Activated CD4-positive, alpha-beta memory T cell treated with anti-CD3 and anti-CD28 coated beads, Interleukin-2, amount 10 ng/mL, durations not matched to agents 7 days and 5 days (primary cell): ENCODE measurements at regions not wholly inside any gene's neighbourhood (a gene's known extent, or its start where the extent isn't known, plus 50 kb on each side); places are given as distances from the start of the nearest gene placed in this dataset.

ENCODE experiments used
- CTCF ChIA-PET: fragments of 350-600 bp; sonication (Branson Sonifier 250); formaldehyde crosslinking; loops from one replicate; lab custom pipeline; 2021; ENCODE audit warnings: antibody characterized with exemption, inconsistent platforms; lab: Charles Lee
- POLR2A ChIA-PET: fragments of 350-600 bp; sonication (Branson Sonifier 250); formaldehyde crosslinking; loops from one replicate; lab custom pipeline; 2021; ENCODE audit warnings: antibody characterized with exemption; lab: Charles Lee
- DNase-seq: peaks from one replicate; pipeline ENCODE4 v3.0.0-alpha.2; 2020
- H3K27ac Mint-ChIP-seq: one replicate; pipeline ENCODE4 v1.8.0; 2021; ENCODE audit warnings: mild to moderate bottlenecking, mixed read lengths
- H3K27me3 Mint-ChIP-seq: one replicate; pipeline ENCODE4 v1.8.0; 2021; ENCODE audit warnings: mixed read lengths
- H3K36me3 Mint-ChIP-seq: one replicate; pipeline ENCODE4 v1.8.0; 2021; ENCODE audit warnings: low read depth, mixed read lengths
- H3K4me1 Mint-ChIP-seq: one replicate; pipeline ENCODE4 v1.8.0; 2021; ENCODE audit warnings: mixed read lengths
- H3K4me3 Mint-ChIP-seq: one replicate; pipeline ENCODE4 v1.8.0; 2021; ENCODE audit warnings: mild to moderate bottlenecking, mixed read lengths
- H3K9me3 Mint-ChIP-seq: one replicate; pipeline ENCODE4 v1.8.0; 2021; ENCODE audit warnings: mixed read lengths

DNA sequence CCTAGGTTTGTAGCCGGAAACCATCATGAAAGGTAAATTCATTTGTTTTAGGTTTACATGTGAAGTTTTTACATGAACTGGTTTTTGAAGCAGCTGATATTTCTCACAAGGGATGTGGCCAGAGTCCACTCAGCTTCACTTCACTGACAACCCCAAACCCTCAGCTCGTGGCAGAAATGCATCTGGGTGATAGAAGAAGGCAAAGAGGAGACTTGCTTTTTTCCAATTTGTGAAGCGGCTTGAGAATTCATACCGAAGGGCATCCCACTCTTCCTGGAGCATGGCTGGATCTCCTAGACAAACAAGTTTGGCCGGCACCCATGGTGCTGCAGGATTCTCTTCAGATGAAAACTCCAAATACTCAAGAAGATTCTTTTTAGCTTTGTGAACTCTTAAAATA, 392.8 kb upstream of the CNR1 start:
- DNase-seq, result no peak
- H3K4me3 Mint-ChIP-seq, result no peak overlapping the region
- no peaks in the 10 kb centered on the region for H3K27me3 Mint-ChIP-seq
- no peak overlapping the region for H3K27ac Mint-ChIP-seq
- ChIA-PET POLR2A (no interaction called here), CTCF (no interaction called here)
- no peaks in the 10 kb centered on the region for H3K4me1 Mint-ChIP-seq
- no peaks in the 10 kb centered on the region for H3K9me3 Mint-ChIP-seq
- no peaks in the 10 kb centered on the region for H3K36me3 Mint-ChIP-seq

DNA sequence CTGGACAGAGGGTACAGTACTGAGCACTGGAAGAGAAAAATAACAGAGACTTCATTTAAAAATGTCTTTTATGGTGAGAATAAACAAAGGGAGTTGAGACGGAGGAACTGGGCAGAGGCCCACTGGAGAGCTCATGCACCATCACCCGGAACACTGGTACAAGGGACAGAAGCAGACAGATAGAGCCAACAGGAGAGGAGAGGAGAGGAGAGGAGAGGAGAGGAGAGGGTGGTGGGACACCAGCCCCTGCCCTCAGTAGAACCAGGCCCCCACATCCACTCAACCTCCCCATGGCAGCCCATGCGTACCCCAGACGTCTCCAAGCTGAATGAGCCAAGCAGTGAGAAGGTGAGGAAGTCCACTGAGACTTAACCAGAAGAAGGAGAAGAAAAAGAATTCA, 390.5 kb upstream of the CNR1 start:
- Mint-ChIP-seq H3K36me3 (no peaks in the 10 kb centered on the region), H3K4me3 (no peak overlapping the region), H3K27ac (no peak overlapping the region), H3K4me1 (no peaks in the 10 kb centered on the region), H3K9me3 (no peaks in the 10 kb centered on the region), H3K27me3 (no peaks in the 10 kb centered on the region)
- no peak for DNase-seq
- ChIA-PET POLR2A (no interaction called here), CTCF (no interaction called here)

GRCh38 chr6:88548891-88549505, 382.9 kb upstream of the CNR1 start:
- Mint-ChIP-seq H3K4me1 (no peaks in the 10 kb centered on the region), H3K4me3 (no peak overlapping the region), H3K27me3 (no peaks in the 10 kb centered on the region), H3K36me3 (no peaks in the 10 kb centered on the region), H3K27ac (no peak overlapping the region), H3K9me3 (no peaks in the 10 kb centered on the region)
- no peak for DNase-seq
- ChIA-PET CTCF (no interaction called here), POLR2A (no interaction called here)

- CTCF ChIA-PET, result no interaction called here
- Mint-ChIP-seq H3K4me1 (no peaks in the 10 kb centered on the region), H3K27me3 (no peaks in the 10 kb centered on the region), H3K36me3 (no peaks in the 10 kb centered on the region), H3K4me3 (no peak overlapping the region), H3K27ac (no peak overlapping the region), H3K9me3 (no peaks in the 10 kb centered on the region)
- POLR2A ChIA-PET, result no interaction called here
- no peak for DNase-seq
These were observed 381.6 kb upstream of the CNR1 start for GRCh38 chr6:88547768-88548167.

GRCh38 chr6:88545991-88546390, 379.8 kb upstream of the CNR1 start:
- no peaks in the 10 kb centered on the region for H3K27me3 Mint-ChIP-seq
- DNase-seq, result no peak
- no peaks in the 10 kb centered on the region for H3K9me3 Mint-ChIP-seq
- H3K36me3 Mint-ChIP-seq, result no peaks in the 10 kb centered on the region
- H3K27ac Mint-ChIP-seq, result no peak overlapping the region
- ChIA-PET POLR2A (no interaction called here), CTCF (no interaction called here)
- no peak overlapping the region for H3K4me3 Mint-ChIP-seq
- no peaks in the 10 kb centered on the region for H3K4me1 Mint-ChIP-seq

- Mint-ChIP-seq H3K4me1 (no peaks in the 10 kb centered on the region), H3K27ac (no peak overlapping the region), H3K4me3 (no peak overlapping the region), H3K36me3 (no peaks in the 10 kb centered on the region), H3K27me3 (no peaks in the 10 kb centered on the region), H3K9me3 (no peaks in the 10 kb centered on the region)
- ChIA-PET POLR2A (no interaction called here), CTCF (no interaction called here)
- DNase-seq, result no peak
These were observed 379.0 kb upstream of the CNR1 start for GRCh38 chr6:88544986-88545612.

DNA sequence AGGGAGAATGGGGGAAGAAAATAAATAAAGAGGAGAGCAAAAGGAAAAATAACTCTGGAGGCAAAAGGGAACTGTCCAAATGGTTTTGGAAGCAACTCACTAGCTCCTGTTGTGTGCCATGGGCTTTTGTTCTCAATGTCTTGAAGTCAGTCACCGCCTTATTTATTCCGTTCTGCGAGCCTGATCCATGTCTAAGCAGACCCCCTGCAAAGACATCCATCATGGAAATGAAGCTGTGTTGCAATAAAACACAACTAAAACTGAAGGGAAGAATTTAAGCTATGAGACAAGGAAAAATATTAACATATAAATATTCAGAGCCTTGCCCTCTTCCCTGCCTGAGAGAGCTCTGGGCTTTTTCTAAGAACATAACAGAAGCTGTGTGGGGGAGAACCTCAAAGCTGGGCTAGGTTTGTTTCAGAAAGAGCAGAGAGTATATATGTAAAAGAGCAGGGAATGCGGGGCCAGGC, 373.2 kb upstream of the CNR1 start:
- no peak overlapping the region for H3K27ac Mint-ChIP-seq
- no peaks in the 10 kb centered on the region for H3K9me3 Mint-ChIP-seq
- H3K4me1 Mint-ChIP-seq, result no peaks in the 10 kb centered on the region
- no peaks in the 10 kb centered on the region for H3K36me3 Mint-ChIP-seq
- POLR2A ChIA-PET, result no interaction called here
- CTCF ChIA-PET, result no interaction called here
- peaks cover 2% of the 10 kb centered on the region for H3K27me3 Mint-ChIP-seq
- DNase-seq, result no peak
- H3K4me3 Mint-ChIP-seq, result no peak overlapping the region

DNA sequence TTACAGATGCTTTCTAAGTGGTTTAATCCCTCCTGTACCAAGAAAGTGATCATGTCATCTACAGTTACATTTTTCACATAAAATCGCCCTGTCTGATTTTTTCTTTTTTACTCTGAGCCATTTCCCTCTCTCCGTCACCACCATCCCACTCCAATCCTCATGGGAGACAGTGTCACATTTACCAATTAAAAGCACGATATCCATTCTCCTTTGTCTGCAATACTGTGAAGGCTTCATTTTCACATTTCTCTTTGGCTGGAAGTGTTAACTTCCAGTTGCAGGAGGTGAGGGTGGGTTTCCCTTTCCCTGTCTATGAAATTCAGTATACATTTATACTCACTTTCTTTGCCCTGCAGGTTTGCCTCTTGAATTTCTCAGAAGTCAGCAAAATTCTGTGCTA, 372.7 kb upstream of the CNR1 start:
- Mint-ChIP-seq H3K27me3 (peaks cover 5% of the 10 kb centered on the region), H3K4me3 (no peak overlapping the region), H3K36me3 (no peaks in the 10 kb centered on the region), H3K27ac (no peak overlapping the region), H3K9me3 (no peaks in the 10 kb centered on the region), H3K4me1 (no peaks in the 10 kb centered on the region)
- ChIA-PET CTCF (no interaction called here), POLR2A (no interaction called here)
- no peak for DNase-seq

- H3K4me3 Mint-ChIP-seq, result no peak overlapping the region
- ChIA-PET POLR2A (no interaction called here), CTCF (no interaction called here)
- H3K27me3 Mint-ChIP-seq, result peaks cover 5% of the 10 kb centered on the region
- DNase-seq, result no peak
- H3K4me1 Mint-ChIP-seq, result no peaks in the 10 kb centered on the region
- H3K9me3 Mint-ChIP-seq, result no peaks in the 10 kb centered on the region
- no peaks in the 10 kb centered on the region for H3K36me3 Mint-ChIP-seq
- H3K27ac Mint-ChIP-seq, result no peak overlapping the region
These were observed 372.1 kb upstream of the CNR1 start for GRCh38 chr6:88538130-88538706.

- POLR2A ChIA-PET, result no interaction called here
- CTCF ChIA-PET, result no interaction called here
- peaks cover 5% of the 10 kb centered on the region for H3K27me3 Mint-ChIP-seq
- no peaks in the 10 kb centered on the region for H3K4me1 Mint-ChIP-seq
- H3K9me3 Mint-ChIP-seq, result no peaks in the 10 kb centered on the region
- H3K27ac Mint-ChIP-seq, result no peak overlapping the region
- no peaks in the 10 kb centered on the region for H3K36me3 Mint-ChIP-seq
- no peak overlapping the region for H3K4me3 Mint-ChIP-seq
- DNase-seq, result no peak
These were observed 370.0 kb upstream of the CNR1 start for GRCh38 chr6:88536071-88536625.

DNA sequence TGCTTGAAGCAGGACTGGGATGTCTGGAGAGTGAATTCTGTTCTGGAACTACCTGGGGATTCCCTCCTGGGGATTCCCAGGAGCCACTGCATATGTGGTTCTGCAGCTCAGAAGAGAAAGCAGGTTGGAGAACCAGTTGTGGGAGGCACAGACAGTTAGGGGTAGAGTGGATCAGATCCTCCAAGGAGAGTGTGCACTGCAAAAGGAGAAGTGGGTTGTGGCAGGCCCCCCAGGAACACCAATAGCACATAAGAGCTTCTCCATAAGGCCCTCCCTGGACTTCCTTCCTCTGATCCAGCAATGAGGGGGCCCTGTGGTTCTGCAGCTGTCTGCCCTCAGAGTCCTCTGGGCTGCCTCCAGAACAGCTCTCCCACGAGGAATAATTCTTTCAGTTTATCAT, 369.2 kb upstream of the CNR1 start:
- Mint-ChIP-seq H3K4me1 (no peaks in the 10 kb centered on the region), H3K27ac (no peak overlapping the region), H3K4me3 (no peak overlapping the region), H3K9me3 (no peaks in the 10 kb centered on the region), H3K27me3 (peaks cover 5% of the 10 kb centered on the region), H3K36me3 (no peaks in the 10 kb centered on the region)
- DNase-seq, result no peak
- ChIA-PET CTCF (no interaction called here), POLR2A (no interaction called here)

DNA sequence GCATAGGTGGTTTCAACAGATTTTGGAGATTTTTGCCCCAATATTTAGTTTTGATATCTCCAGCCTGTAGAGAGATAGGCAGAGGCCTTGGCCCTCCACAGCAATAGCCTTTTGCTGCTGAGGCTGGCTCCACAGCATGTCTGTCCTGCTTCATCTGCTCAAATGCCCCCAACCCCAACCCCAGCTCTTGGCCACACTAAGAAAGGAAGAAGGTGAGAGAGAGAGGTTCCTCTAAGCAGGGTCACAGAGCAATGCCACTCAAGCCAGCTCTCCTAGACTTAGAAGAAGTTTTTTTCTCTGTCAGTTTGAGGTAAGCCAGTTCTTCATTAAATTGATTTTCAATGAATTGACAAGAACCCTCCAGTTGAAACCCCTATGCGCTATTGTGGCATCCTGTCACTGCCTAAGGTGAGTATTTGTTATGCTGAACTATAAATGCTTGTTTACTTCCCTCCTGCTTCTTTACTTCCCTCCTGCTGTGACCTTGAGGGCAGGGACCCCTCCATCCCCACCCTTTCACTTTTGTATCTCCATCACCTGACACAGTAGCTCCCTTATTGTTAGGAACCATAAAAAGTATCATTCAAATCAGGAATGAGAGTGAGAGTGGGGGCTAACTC, 366.2 kb upstream of the CNR1 start:
- H3K4me3 Mint-ChIP-seq, result no peak overlapping the region
- no peak for DNase-seq
- no peaks in the 10 kb centered on the region for H3K36me3 Mint-ChIP-seq
- no peaks in the 10 kb centered on the region for H3K9me3 Mint-ChIP-seq
- no peaks in the 10 kb centered on the region for H3K4me1 Mint-ChIP-seq
- peaks cover 5% of the 10 kb centered on the region for H3K27me3 Mint-ChIP-seq
- ChIA-PET POLR2A (no interaction called here), CTCF (no interaction called here)
- H3K27ac Mint-ChIP-seq, result no peak overlapping the region

GRCh38 chr6:88529726-88530125, 363.6 kb upstream of the CNR1 start:
- H3K36me3 Mint-ChIP-seq, result no peaks in the 10 kb centered on the region
- no peak overlapping the region for H3K27ac Mint-ChIP-seq
- no peak for DNase-seq
- no peaks in the 10 kb centered on the region for H3K9me3 Mint-ChIP-seq
- H3K27me3 Mint-ChIP-seq, result peaks cover 3% of the 10 kb centered on the region
- ChIA-PET CTCF (no interaction called here), POLR2A (no interaction called here)
- H3K4me3 Mint-ChIP-seq, result no peak overlapping the region
- no peaks in the 10 kb centered on the region for H3K4me1 Mint-ChIP-seq
